ENCODE measurements at regions not wholly inside any gene's neighbourhood (a gene's known extent, or its start where the extent isn't known, plus 50 kb on each side); places are given as distances from the start of the nearest gene placed in this dataset.
"Not testable (repeated sequence)": the region's sequence is repeated elsewhere in the genome, so short reads cannot be mapped to it uniquely, and the experiment has no call there.

GRCh38 chr12:37666069-37666781, 650.3 kb upstream of the ALG10B start:
- Histone ChIP-seq H2AFZ (no peak overlapping the region), H3K27me3 (ENCODE audit: insufficient read depth) (no peaks in the 10 kb centered on the region), H3F3A (replicated peaks; ENCODE audit: low read depth) (no peaks in the 10 kb centered on the region), H3K9me2 (ENCODE audit: insufficient read depth) (no peaks in the 10 kb centered on the region), H3K36me3 (ENCODE audit: insufficient read depth) (0 out of 2 replicates have a peak, but pooled peaks cover 6% of the 10 kb centered on the region), H3K27ac (ENCODE audit: low read depth) (no peak overlapping the region), H3K4me3 (no peak overlapping the region), H4K20me1 (replicated peaks; ENCODE audit: insufficient read depth) (no peaks in the 10 kb centered on the region), H3K4me2 (no peak overlapping the region), H3K4me1 (ENCODE audit: insufficient read depth) (no peaks in the 10 kb centered on the region), H3K79me2 (replicated peaks; ENCODE audit: insufficient read depth) (no peaks in the 10 kb centered on the region)
- H3K27me3 Mint-ChIP-seq (ENCODE audit: insufficient read depth, low read depth, poor library complexity), result peaks cover 9% of the 10 kb centered on the region
- no peaks in the 10 kb centered on the region for H3K4me1 Mint-ChIP-seq
- DNase-seq (ENCODE audit: low spot score) (no peak), ATAC-seq (no peak)
- peaks cover 100% of the 10 kb centered on the region for H3K9me3 Mint-ChIP-seq
- H3K27ac Mint-ChIP-seq, result no peak overlapping the region
- no peak overlapping the region for H3K4me3 Mint-ChIP-seq
- no peak for TF ChIP-seq JUNB (IDR thresholded peaks at IDR 0.05; ENCODE audit: unreplicated experiment)
- H3K36me3 Mint-ChIP-seq (ENCODE audit: low read depth), result peaks cover 24% of the 10 kb centered on the region

GRCh38 chr12:37668557-37668956, 648.0 kb upstream of the ALG10B start:
- not testable (repeated sequence) for H3K9me2 ChIP-seq (ENCODE audit: insufficient read depth); H2AFZ ChIP-seq; H3K27ac Mint-ChIP-seq; H3K4me3 Mint-ChIP-seq; H3K27ac ChIP-seq (ENCODE audit: low read depth); ATAC-seq; H4K20me1 ChIP-seq (replicated peaks; ENCODE audit: insufficient read depth); H3K36me3 ChIP-seq (ENCODE audit: insufficient read depth); DNase-seq (ENCODE audit: low spot score); H3K27me3 Mint-ChIP-seq (ENCODE audit: insufficient read depth, low read depth, poor library complexity); H3K79me2 ChIP-seq (replicated peaks; ENCODE audit: insufficient read depth); H3F3A ChIP-seq (replicated peaks; ENCODE audit: low read depth); H3K4me1 Mint-ChIP-seq; H3K4me2 ChIP-seq; H3K27me3 ChIP-seq (ENCODE audit: insufficient read depth); H3K4me1 ChIP-seq (ENCODE audit: insufficient read depth); H3K4me3 ChIP-seq
- H3K9me3 Mint-ChIP-seq, result peaks cover 100% of the 10 kb centered on the region
- peaks cover 27% of the 10 kb centered on the region for H3K36me3 Mint-ChIP-seq (ENCODE audit: low read depth)

GRCh38 chr12:37672655-37673260, 643.8 kb upstream of the ALG10B start:
- Histone ChIP-seq H4K20me1 (replicated peaks; ENCODE audit: insufficient read depth) (no peaks in the 10 kb centered on the region), H3K4me1 (ENCODE audit: insufficient read depth) (no peaks in the 10 kb centered on the region), H3F3A (replicated peaks; ENCODE audit: low read depth) (no peaks in the 10 kb centered on the region), H3K4me2 (no peak overlapping the region), H2AFZ (no peak overlapping the region), H3K27me3 (ENCODE audit: insufficient read depth) (no peaks in the 10 kb centered on the region), H3K36me3 (ENCODE audit: insufficient read depth) (peaks cover 10% of the 10 kb centered on the region), H3K27ac (ENCODE audit: low read depth) (no peak overlapping the region), H3K79me2 (replicated peaks; ENCODE audit: insufficient read depth) (no peaks in the 10 kb centered on the region), H3K4me3 (no peak overlapping the region), H3K9me2 (ENCODE audit: insufficient read depth) (no peaks in the 10 kb centered on the region)
- DNase-seq (ENCODE audit: low spot score), result peak; percentile 0
- H3K9me3 Mint-ChIP-seq, result peaks cover 100% of the 10 kb centered on the region
- no peak overlapping the region for H3K4me3 Mint-ChIP-seq
- peaks cover 13% of the 10 kb centered on the region; the same call in 1 of the 3 replicates for H3K36me3 Mint-ChIP-seq (ENCODE audit: low read depth)
- H3K27ac Mint-ChIP-seq, result no peak overlapping the region
- TF ChIP-seq CTCF (conservative IDR thresholded peaks at IDR 0.05; ENCODE audit: low read depth in 2 of 2) (peak in 1 of 2 experiments; percentile 60; a peak in 2 of 4 replicates), ZNF331 (CRISPR knock-in tag; IDR thresholded peaks at IDR 0.05; ENCODE audit: low read depth) (no peak)
- ATAC-seq, result no peak
- no peaks in the 10 kb centered on the region for H3K4me1 Mint-ChIP-seq
- no peaks in the 10 kb centered on the region for H3K27me3 Mint-ChIP-seq (ENCODE audit: insufficient read depth, low read depth, poor library complexity)

Data from GM23338 (cell line).